ENCODE measurements at regions not wholly inside any gene's neighbourhood (a gene's known extent, or its start where the extent isn't known, plus 50 kb on each side); places are given as distances from the start of the nearest gene placed in this dataset.
"Not testable (repeated sequence)": the region's sequence is repeated elsewhere in the genome, so short reads cannot be mapped to it uniquely, and the experiment has no call there.

DNA sequence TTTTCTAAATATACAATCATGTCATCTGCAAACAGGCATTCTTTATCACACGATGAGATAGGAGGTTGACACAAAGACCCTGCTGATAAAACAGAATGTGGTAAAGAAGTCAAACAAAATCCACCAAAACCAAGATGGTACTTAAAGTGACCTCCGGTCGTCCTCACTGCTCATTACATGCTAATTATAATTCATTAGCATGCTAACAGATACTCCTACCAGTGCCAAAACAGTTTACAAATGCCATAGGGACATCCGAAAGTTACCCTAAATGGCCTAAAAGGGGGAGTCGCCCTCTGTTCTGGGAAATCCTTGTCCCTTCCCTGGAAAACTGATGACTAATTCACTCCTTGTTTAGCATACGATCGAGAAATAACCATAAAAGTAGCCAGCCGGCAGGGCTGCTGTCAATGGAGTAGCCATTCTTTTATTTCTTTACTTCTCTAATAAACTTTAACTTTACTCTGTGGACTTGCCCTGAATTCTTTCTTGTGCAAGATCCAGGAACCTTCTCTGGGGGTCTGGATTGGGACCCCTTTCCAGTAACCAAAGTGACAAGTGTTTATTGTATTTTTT lies 126.6 kb downstream of the CCDC71L start:
- Histone ChIP-seq H3K4me3 (ENCODE audit: low read length) (no peak overlapping the region), H3K27me3 (ENCODE audit: control insufficient read depth, insufficient read depth, low read length) (no peaks in the 10 kb centered on the region), H3K4me2 (ENCODE audit: low read length) (no peak overlapping the region), H3K9me3 (replicated peaks; ENCODE audit: low read length) (no peaks in the 10 kb centered on the region), H3K4me1 (ENCODE audit: control insufficient read depth, insufficient read depth, low read length) (peaks cover 13% of the 10 kb centered on the region), H3K9ac (ENCODE audit: low read depth, low read length) (no peak overlapping the region), H3K36me3 (ENCODE audit: insufficient read depth, low read length) (no peaks in the 10 kb centered on the region)

GRCh38 chr7:106530183-106530582 lies 130.8 kb downstream of the CCDC71L start:
- H3K4me2 ChIP-seq (ENCODE audit: low read length); H3K4me1 ChIP-seq (ENCODE audit: control insufficient read depth, insufficient read depth, low read length); H3K4me3 ChIP-seq (ENCODE audit: low read length); H3K36me3 ChIP-seq (ENCODE audit: insufficient read depth, low read length); H3K9me3 ChIP-seq (replicated peaks; ENCODE audit: low read length); H3K9ac ChIP-seq (ENCODE audit: low read depth, low read length); H3K27me3 ChIP-seq (ENCODE audit: control insufficient read depth, insufficient read depth, low read length): not testable (repeated sequence)

GRCh38 chr7:106526617-106527016 lies 134.3 kb downstream of the CCDC71L start:
- not testable (repeated sequence) for H3K4me3 ChIP-seq (ENCODE audit: low read length); H3K9me3 ChIP-seq (replicated peaks; ENCODE audit: low read length)

GRCh38 chr7:106524690-106525059 lies 136.3 kb downstream of the CCDC71L start:
- Histone ChIP-seq H3K4me3 (ENCODE audit: low read length) (no peak overlapping the region), H3K36me3 (ENCODE audit: insufficient read depth, low read length) (no peaks in the 10 kb centered on the region), H3K4me1 (ENCODE audit: control insufficient read depth, insufficient read depth, low read length) (no peaks in the 10 kb centered on the region), H3K9me3 (replicated peaks; ENCODE audit: low read length) (no peaks in the 10 kb centered on the region), H3K27me3 (ENCODE audit: control insufficient read depth, insufficient read depth, low read length) (no peaks in the 10 kb centered on the region), H3K4me2 (ENCODE audit: low read length) (no peak overlapping the region), H3K9ac (ENCODE audit: low read depth, low read length) (no peak overlapping the region)

More at GRCh38 chr7:106526617-106527016, 134.3 kb downstream of the CCDC71L start:
- H3K4me2 ChIP-seq (ENCODE audit: low read length); H3K4me1 ChIP-seq (ENCODE audit: control insufficient read depth, insufficient read depth, low read length); H3K9ac ChIP-seq (ENCODE audit: low read depth, low read length); H3K27me3 ChIP-seq (ENCODE audit: control insufficient read depth, insufficient read depth, low read length); H3K36me3 ChIP-seq (ENCODE audit: insufficient read depth, low read length): not testable (repeated sequence)

DNA sequence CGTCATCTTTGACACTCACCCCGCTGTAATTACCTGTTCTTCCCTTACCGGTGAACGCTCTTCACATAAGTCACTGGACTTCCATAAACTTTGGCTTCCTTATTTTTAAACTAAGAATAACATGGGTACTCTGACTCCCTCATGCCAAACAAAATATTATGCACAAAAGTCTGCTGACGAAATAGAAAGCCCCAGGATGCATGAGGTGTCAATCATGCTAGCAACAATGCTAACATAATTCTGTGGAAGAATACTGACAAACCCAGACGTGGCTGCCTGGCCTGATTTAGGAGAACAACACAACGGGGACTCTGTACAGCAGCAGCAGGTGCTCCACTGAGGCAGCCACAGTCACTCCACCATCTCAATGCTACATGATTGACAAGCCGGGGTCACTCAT lies 137.5 kb downstream of the CCDC71L start:
- H3K36me3 ChIP-seq (ENCODE audit: insufficient read depth, low read length), result no peaks in the 10 kb centered on the region
- no peak overlapping the region for H3K9ac ChIP-seq (ENCODE audit: low read depth, low read length)
- H3K9me3 ChIP-seq (replicated peaks; ENCODE audit: low read length), result no peaks in the 10 kb centered on the region
- H3K4me3 ChIP-seq (ENCODE audit: low read length), result no peak overlapping the region
- H3K4me2 ChIP-seq (ENCODE audit: low read length), result no peak overlapping the region
- H3K27me3 ChIP-seq (ENCODE audit: control insufficient read depth, insufficient read depth, low read length), result peaks cover 8% of the 10 kb centered on the region
- no peaks in the 10 kb centered on the region for H3K4me1 ChIP-seq (ENCODE audit: control insufficient read depth, insufficient read depth, low read length)

DNA sequence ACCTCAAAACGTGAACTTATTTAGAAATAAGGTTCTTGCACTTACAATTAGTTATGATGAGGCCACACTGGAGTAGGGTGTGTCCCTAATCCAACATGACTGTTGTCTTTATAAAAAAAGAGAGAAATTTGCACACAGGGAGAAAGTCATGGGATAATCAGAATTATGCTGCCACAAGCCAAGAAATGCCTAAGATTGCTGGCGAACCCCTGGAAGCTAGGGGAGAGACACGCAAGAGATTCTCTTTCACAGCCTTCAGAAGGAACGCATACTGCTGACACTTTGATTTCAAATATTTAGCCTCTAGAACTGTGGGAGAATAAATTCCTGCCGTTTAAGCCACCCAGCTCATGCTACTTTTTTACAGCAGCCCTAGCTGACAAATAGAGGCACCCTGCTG lies 138.3 kb downstream of the CCDC71L start:
- Histone ChIP-seq H3K36me3 (ENCODE audit: insufficient read depth, low read length) (no peaks in the 10 kb centered on the region), H3K9me3 (replicated peaks; ENCODE audit: low read length) (no peaks in the 10 kb centered on the region), H3K4me3 (ENCODE audit: low read length) (no peak overlapping the region), H3K4me2 (ENCODE audit: low read length) (no peak overlapping the region), H3K9ac (ENCODE audit: low read depth, low read length) (no peak overlapping the region), H3K27me3 (ENCODE audit: control insufficient read depth, insufficient read depth, low read length) (peaks cover 13% of the 10 kb centered on the region), H3K4me1 (ENCODE audit: control insufficient read depth, insufficient read depth, low read length) (no peaks in the 10 kb centered on the region)

DNA sequence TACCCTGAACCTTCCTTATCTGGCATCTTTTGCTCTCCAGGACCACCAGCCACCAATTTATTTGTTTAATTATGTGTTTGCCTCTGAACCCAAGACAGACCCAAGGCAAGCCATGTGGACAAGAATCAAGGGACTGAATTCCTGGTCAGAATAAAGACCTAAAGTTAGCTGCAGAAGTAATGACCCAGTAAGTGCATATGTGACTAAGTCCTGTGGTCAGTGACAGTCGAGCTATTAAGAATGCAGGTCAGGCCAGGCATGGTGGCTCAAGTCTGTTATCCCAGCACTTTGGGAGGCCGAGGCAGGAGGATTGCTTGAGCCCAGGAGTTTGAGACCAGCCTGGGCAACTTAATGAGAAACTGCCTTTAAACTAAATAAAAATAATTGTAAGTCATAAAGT lies 139.4 kb downstream of the CCDC71L start:
- H3K36me3 ChIP-seq (ENCODE audit: insufficient read depth, low read length), result no peaks in the 10 kb centered on the region
- H3K4me1 ChIP-seq (ENCODE audit: control insufficient read depth, insufficient read depth, low read length), result no peaks in the 10 kb centered on the region
- no peak overlapping the region for H3K4me2 ChIP-seq (ENCODE audit: low read length)
- H3K9ac ChIP-seq (ENCODE audit: low read depth, low read length), result no peak overlapping the region
- no peak overlapping the region for H3K4me3 ChIP-seq (ENCODE audit: low read length)
- no peaks in the 10 kb centered on the region for H3K9me3 ChIP-seq (replicated peaks; ENCODE audit: low read length)
- H3K27me3 ChIP-seq (ENCODE audit: control insufficient read depth, insufficient read depth, low read length), result peaks cover 24% of the 10 kb centered on the region

DNA sequence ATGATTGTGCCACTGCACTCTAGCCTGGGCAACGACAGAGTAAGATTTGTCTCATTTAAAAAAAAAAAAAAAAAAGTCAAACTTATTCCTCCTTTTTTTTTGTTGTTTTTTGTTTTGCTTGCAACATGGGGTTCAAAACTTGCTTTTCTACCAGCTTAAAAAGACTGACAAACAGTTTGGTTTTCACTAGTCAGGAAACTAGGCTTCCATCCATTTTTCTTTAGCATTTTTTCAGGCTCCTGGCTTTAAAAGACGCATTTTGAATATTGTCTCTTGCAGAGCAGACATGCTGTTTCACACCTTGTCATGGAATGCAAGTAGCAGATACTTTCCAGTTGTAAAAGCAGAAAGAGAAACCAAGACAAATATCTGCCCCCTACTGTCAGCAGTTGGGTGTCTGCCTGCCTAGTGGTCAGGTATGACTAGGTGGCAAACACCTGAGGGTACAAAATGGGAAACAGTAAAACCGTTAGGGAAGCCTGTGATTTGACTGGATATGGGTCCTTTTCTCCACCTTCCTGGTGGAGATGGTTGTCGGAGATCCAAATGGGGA lies 139.9 kb downstream of the CCDC71L start:
- no peaks in the 10 kb centered on the region for H3K4me1 ChIP-seq (ENCODE audit: control insufficient read depth, insufficient read depth, low read length)

GRCh38 chr7:106518967-106519366 lies 142.0 kb downstream of the CCDC71L start:
- peaks cover 32% of the 10 kb centered on the region for H3K27me3 ChIP-seq (ENCODE audit: control insufficient read depth, insufficient read depth, low read length)
- H3K4me2 ChIP-seq (ENCODE audit: low read length), result no peak overlapping the region
- H3K9ac ChIP-seq (ENCODE audit: low read depth, low read length), result no peak overlapping the region
- H3K4me1 ChIP-seq (ENCODE audit: control insufficient read depth, insufficient read depth, low read length), result no peaks in the 10 kb centered on the region
- no peaks in the 10 kb centered on the region for H3K36me3 ChIP-seq (ENCODE audit: insufficient read depth, low read length)
- no peaks in the 10 kb centered on the region for H3K9me3 ChIP-seq (replicated peaks; ENCODE audit: low read length)
- H3K4me3 ChIP-seq (ENCODE audit: low read length), result no peak overlapping the region

More for the DNA sequence above, 139.9 kb downstream of the CCDC71L start:
- no peak overlapping the region for H3K4me3 ChIP-seq (ENCODE audit: low read length)
- H3K4me2 ChIP-seq (ENCODE audit: low read length), result no peak overlapping the region
- no peak overlapping the region for H3K9ac ChIP-seq (ENCODE audit: low read depth, low read length)
- H3K9me3 ChIP-seq (replicated peaks; ENCODE audit: low read length), result no peaks in the 10 kb centered on the region
- peaks cover 27% of the 10 kb centered on the region for H3K27me3 ChIP-seq (ENCODE audit: control insufficient read depth, insufficient read depth, low read length)
- H3K36me3 ChIP-seq (ENCODE audit: insufficient read depth, low read length), result no peaks in the 10 kb centered on the region

DNA sequence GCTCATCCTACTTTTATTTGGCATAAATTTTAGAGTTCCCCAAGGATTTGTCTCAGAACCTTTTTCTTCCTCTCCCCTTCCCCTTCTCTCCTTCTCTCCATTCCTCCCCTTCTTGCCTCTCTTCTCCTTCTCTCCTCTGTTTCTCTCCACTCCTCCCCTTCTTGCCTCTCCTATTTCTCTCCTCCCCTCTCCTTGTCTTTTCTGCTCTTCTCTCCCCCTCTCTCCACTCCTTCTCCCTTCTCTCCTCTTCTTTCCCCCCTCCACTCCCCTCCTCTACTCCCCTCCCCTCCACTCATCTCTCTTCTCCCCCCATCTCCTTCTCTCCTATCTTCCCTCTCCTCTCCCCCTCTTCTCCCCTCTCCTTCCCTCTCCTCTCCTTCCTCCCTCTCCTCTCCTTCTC lies 142.7 kb downstream of the CCDC71L start:
- H3K9ac ChIP-seq (ENCODE audit: low read depth, low read length), result no peak overlapping the region
- no peaks in the 10 kb centered on the region for H3K36me3 ChIP-seq (ENCODE audit: insufficient read depth, low read length)
- H3K4me2 ChIP-seq (ENCODE audit: low read length), result no peak overlapping the region
- H3K4me3 ChIP-seq (ENCODE audit: low read length), result no peak overlapping the region
- H3K4me1 ChIP-seq (ENCODE audit: control insufficient read depth, insufficient read depth, low read length), result no peaks in the 10 kb centered on the region
- H3K27me3 ChIP-seq (ENCODE audit: control insufficient read depth, insufficient read depth, low read length), result peaks cover 32% of the 10 kb centered on the region
- no peaks in the 10 kb centered on the region for H3K9me3 ChIP-seq (replicated peaks; ENCODE audit: low read length)

GRCh38 chr7:106517508-106517907 lies 143.4 kb downstream of the CCDC71L start:
- peaks cover 32% of the 10 kb centered on the region for H3K27me3 ChIP-seq (ENCODE audit: control insufficient read depth, insufficient read depth, low read length)
- no peaks in the 10 kb centered on the region for H3K36me3 ChIP-seq (ENCODE audit: insufficient read depth, low read length)
- H3K4me1 ChIP-seq (ENCODE audit: control insufficient read depth, insufficient read depth, low read length), result no peaks in the 10 kb centered on the region
- no peak overlapping the region for H3K4me2 ChIP-seq (ENCODE audit: low read length)
- no peaks in the 10 kb centered on the region for H3K9me3 ChIP-seq (replicated peaks; ENCODE audit: low read length)
- H3K9ac ChIP-seq (ENCODE audit: low read depth, low read length), result no peak overlapping the region
- H3K4me3 ChIP-seq (ENCODE audit: low read length), result no peak overlapping the region

DNA sequence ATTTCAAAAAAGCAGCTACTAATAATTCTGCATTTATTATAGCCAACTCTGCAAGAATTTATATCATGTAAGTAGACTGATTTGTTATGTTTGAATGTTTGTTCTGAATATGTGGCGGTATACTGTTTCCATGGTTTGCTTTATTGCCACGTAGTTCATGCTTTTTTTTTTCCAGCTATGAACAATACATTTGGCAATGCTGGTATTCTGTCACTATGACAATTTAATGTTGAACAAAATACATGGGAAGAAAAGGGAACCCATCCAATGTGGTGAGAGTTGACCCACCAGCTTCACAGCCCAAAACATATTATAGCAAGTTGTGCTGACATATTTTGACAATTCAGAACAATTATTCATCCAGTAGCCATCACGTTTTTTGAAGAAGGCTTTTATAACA lies 145.6 kb downstream of the CCDC71L start:
- no peak overlapping the region for H3K4me2 ChIP-seq (ENCODE audit: low read length)
- H3K9ac ChIP-seq (ENCODE audit: low read depth, low read length), result no peak overlapping the region
- no peak overlapping the region for H3K4me3 ChIP-seq (ENCODE audit: low read length)
- no peaks in the 10 kb centered on the region for H3K36me3 ChIP-seq (ENCODE audit: insufficient read depth, low read length)
- H3K27me3 ChIP-seq (ENCODE audit: control insufficient read depth, insufficient read depth, low read length), result peaks cover 32% of the 10 kb centered on the region
- H3K4me1 ChIP-seq (ENCODE audit: control insufficient read depth, insufficient read depth, low read length), result no peaks in the 10 kb centered on the region
- no peaks in the 10 kb centered on the region for H3K9me3 ChIP-seq (replicated peaks; ENCODE audit: low read length)
